ENCODE measurements at regions not wholly inside any gene's neighbourhood (a gene's known extent, or its start where the extent isn't known, plus 50 kb on each side); places are given as distances from the start of the nearest gene placed in this dataset.
"Not testable (repeated sequence)": the region's sequence is repeated elsewhere in the genome, so short reads cannot be mapped to it uniquely, and the experiment has no call there.

- no peak for DNase-seq
These were observed 589.9 kb downstream of the MATN1 start for GRCh38 chr1:30133414-30134055.

DNA sequence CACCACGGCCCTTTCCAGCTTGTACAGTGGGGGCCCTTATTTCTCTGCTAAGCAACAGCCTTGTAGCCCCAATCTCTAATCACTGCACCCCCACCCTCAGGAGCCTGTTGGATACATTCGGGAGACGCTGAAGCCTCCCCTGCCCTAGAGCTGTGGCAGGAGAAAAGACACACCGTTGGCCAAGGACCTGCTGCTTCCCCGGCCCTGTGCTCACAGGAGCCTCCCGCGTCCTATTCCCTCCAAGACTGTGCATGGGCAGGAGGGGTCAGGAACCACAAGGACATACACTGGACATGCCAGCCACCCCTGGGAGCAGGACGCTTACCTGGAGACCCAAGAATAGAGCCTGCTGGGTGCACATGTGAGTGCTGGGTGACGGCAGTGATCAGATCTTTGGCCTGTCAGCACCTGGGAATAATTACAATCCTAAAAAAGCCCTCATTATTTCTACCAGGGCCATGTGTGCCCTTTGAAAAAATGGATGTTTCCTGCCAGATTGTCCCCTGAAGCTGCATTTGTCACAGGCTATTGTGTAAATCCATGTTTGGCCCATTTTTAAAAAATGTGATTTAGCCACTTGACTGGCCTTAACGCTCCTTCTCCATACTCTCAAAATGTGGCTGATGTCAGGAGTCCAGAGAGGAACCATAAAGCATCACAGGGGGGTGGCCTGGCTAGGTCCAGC lies 590.6 kb downstream of the MATN1 start:
- no peak for DNase-seq

GRCh38 chr1:30130566-30130965 lies 592.8 kb downstream of the MATN1 start:
- DNase-seq, result not testable (repeated sequence)

- DNase-seq, result no peak
These were observed 593.3 kb downstream of the MATN1 start for GRCh38 chr1:30130099-30130498.

DNA sequence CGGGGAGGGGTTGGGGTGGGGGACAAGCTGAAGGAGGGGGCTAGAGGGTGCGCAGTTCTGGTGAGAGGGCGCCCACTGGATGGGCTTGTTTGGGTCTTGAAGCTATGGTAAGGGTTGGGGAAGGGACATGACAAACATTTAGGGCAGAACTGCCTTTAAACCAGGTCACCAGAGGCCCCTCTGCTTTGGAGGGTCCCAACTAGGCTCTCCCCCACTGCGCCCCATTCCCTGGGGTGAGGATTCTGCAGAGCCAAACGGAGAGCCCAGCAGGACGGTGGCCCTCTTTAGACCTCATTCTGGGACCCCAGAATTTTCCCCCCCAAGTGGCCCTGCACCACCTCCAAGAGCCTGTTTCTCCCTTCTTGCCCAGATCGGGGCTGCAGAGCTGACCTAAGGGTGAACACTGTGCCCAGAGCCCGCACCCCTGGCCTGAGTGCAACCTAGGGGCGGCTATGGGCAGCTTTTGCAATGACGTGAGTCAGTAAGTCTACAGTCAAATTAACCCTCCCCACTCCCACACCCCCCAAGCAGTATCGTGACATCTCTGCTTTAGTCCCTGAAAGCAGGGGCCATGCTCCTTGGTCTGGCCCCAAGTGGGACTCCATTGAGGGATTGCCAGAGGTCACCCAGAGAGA lies 593.8 kb downstream of the MATN1 start:
- no peak for DNase-seq

DNA sequence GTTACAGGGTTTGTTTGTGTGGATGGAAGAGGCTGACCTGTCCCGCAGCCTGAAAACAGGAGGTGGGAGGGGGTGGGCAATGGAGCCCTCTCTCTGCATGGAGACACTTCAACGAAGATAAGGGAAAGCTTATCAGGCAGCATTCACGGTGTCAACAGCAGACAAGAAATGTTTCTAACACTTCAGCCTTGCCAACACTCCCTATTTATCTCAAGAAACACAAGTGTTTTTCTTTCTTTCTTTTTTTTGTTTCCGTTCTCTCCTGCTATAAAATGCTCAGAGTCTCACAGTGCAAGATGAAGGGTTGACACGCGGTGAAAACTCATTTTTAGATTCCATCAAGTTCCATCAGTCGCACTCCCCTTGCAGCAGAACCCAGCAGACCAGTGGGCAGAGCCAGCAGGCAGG lies 594.4 kb downstream of the MATN1 start:
- no peak for DNase-seq

- DNase-seq, result no peak
These were observed 596.5 kb downstream of the MATN1 start for GRCh38 chr1:30126848-30127247.

DNA sequence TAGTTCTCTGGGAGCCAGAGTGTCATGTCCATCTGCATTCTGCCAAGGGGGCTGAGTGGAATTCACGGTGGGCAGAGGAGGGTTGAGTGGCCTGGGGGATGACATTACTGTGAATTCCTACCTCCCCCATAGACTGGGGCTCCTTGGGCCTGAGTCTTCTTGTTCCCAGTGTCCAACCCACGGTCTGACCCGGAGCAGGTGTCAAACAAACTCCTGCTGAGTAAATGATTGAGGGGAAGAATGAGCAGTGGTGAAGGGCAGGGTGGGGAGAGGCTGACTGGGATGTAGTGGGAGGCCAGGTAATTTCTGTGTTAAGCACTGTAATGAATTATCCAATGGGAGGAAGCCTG lies 597.6 kb downstream of the MATN1 start:
- DNase-seq, result no peak

DNA sequence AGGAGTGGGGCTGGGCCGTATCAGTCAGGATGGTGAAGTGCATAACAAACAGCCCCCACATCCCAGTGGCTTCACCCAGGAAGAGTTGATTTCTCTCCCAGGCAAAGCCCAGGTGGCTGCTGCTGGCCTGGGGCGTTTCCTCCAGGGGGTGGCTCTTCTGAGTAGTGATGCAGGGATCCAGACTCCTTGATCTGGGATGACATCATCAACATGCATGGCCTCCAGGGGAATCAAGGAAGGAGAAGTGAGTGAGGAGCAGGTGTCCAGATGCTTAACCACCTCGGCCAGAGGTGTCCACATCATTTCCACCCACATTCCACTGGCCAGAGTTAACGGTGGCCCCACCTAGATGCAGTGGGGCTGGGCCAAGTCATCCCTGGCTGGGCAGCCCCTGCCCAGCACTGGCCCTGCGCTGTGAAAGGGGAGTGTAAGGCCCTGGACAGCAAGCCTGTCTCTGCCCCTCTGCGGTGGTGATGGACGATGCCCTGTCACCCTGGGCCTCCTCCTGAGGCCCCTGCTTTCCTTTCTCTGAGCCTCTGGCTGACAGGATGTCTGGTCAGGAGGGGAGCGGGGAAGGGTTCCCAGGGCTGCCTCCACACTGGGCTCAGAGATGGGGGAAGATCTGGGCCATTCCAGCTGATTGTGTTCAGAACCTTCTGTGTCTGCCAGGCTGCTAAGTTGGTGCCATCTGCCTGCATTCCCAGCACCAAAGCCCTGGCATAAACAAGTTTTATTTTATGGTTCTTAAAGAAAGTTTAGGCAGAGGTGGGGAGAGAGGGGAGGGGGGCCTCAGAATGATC lies 598.2 kb downstream of the MATN1 start:
- no peak for DNase-seq

- no peak for DNase-seq
These were observed 599.5 kb downstream of the MATN1 start for GRCh38 chr1:30123896-30124295.

GRCh38 chr1:30123036-30123435 lies 600.3 kb downstream of the MATN1 start:
- DNase-seq, result no peak

GRCh38 chr1:30120245-30121000 lies 603.0 kb downstream of the MATN1 start:
- no peak for DNase-seq

GRCh38 chr1:30117685-30118084 lies 605.7 kb downstream of the MATN1 start:
- DNase-seq, result no peak

- peak; percentile 22 to 43 for DNase-seq
These were observed 612.0 kb downstream of the MATN1 start for GRCh38 chr1:30111431-30111830.

GRCh38 chr1:30110846-30111245 lies 612.5 kb downstream of the MATN1 start:
- no peak for DNase-seq

GRCh38 chr1:30109853-30110252 lies 613.5 kb downstream of the MATN1 start:
- no peak for DNase-seq

GRCh38 chr1:30108186-30108585 lies 615.2 kb downstream of the MATN1 start:
- DNase-seq, result no peak

DNA sequence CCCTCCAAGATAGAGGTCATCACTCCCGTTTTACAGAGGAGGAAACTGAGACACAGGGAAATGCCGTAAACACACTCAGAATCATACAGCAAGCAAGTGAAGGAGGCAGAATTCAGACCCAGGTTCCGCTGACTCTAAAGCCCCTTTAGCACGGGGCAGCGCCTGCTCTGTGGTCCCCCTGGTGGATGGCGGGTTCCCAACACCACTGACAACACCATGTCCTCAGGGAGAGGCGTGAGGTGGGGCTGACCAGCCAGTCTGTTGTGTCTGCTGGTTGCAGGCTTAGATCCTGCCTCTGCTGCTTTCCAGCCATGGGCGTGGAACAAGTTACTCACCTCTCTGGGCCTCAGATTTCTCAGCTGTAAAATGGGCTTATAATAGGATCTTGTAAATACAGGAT lies 617.3 kb downstream of the MATN1 start:
- DNase-seq, result peak in 1 of 2 donors; percentile 16

DNA sequence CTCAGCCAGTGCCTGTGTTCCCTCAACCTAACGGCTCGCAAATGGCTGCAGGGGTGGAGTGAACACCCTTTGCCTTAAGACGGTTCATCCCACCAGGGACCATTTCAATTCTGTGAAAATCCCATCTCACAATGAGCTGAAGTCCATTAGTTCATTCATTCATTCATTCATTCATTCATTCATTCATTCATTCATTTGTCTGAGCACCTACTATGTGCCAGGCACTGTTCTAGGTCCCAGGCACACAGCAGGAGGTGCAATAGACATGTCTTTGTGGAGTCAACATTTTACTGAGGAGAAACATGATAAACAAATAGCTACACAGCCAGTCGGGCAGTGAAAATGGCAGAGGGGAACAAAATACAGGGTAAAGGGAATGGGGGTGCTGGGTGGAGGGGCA lies 618.8 kb downstream of the MATN1 start:
- no peak for DNase-seq

DNA sequence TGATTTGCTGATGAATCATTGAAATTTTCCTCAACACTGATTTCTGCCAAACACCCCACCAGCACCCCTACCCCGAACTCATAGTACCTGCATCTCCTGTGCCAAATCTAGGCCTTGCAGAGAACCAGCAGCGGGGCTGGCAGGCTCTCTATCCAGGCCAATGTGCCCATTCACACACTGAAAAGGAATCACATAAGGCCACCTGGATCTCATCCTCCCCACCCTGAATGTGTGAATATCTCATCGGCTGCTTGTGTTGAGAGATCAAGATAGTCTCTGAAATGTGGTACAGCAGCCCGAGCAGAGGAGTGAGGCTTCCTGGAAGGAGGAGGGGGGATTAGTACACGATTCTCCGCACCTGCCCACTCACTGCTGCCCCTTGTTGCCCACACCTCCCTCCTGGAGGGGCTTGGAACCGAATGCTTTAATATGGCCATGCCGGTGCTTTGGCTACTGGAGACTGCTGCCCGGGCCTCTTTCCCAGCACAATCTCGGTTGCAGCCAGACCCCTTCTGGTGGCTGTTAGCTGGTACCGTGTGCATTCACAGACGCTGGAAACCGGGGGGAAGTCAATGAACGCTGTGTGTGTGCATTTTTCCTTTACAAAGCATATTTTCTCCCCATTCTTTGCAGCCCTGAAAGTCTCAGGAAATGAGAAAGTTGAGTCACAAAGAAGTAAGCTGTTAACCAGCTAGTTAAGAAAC lies 619.5 kb downstream of the MATN1 start:
- no peak for DNase-seq

DNA sequence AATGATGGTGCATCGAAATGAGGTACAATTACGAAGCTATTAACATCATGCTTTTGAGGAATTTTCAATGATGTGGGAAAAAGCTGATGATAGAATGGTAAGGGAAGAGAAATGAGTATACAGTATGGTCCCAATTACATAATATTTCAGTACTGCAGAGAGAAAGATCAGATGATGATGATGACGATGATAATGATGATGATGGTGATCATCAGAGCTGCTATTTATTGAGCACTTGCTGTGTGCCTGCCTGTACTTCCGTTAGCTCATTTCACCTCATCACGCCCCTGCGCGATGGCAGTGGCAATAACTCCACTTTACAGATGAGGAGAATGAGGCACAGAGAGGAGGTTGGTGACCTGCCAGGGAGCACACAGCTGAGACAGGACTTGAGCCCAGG lies 620.8 kb downstream of the MATN1 start:
- DNase-seq, result no peak
